Activated T-helper 2 cell treated with anti-CD3 and anti-CD28 coated beads, Interferon-gamma antibody, Interleukin-2, Interleukin-4, amounts not matched to agents 10 μg/mL and 5 μg/mL and 100 μg/mL, durations not matched to agents 14 hours and 24 hours and 36 hours (primary cell): ENCODE measurements at regions not wholly inside any gene's neighbourhood (a gene's known extent, or its start where the extent isn't known, plus 50 kb on each side); places are given as distances from the start of the nearest gene placed in this dataset.

Experiments
- DNase-seq: peaks from one replicate; pipeline ENCODE4 v3.0.0; 2021; ENCODE audit warnings: low spot score
- H3K27ac Mint-ChIP-seq: one replicate; pipeline ENCODE4 v1.8.0; 2021; ENCODE audit warnings: mixed read lengths
- H3K27me3 Mint-ChIP-seq: one replicate; pipeline ENCODE4 v1.8.0; 2021; ENCODE audit warnings: low read depth, mixed read lengths
- H3K36me3 Mint-ChIP-seq: one replicate; pipeline ENCODE4 v1.8.0; 2021; ENCODE audit warnings: low read depth, mixed read lengths
- H3K4me1 Mint-ChIP-seq: one replicate; pipeline ENCODE4 v1.8.0; 2021; ENCODE audit warnings: low read depth, mixed read lengths
- H3K4me3 Mint-ChIP-seq: one replicate; pipeline ENCODE4 v1.8.0; 2021; ENCODE audit warnings: low read depth, mild to moderate bottlenecking, moderate library complexity, mixed read lengths
- H3K9me3 Mint-ChIP-seq: one replicate; pipeline ENCODE4 v1.8.0; 2021; ENCODE audit warnings: mixed read lengths
- intact Hi-C: fragments of 100-400 bp; cut with micrococcal nuclease; formaldehyde crosslinking; loops from one replicate; pipeline ENCODE4 v1.15.1; 2023

- intact Hi-C loops = no loop called here
- H3K4me1 Mint-ChIP-seq = no peaks in the 10 kb centered on the region
- no peaks in the 10 kb centered on the region for H3K36me3 Mint-ChIP-seq
- DNase-seq = no peak
- H3K27me3 Mint-ChIP-seq = no peaks in the 10 kb centered on the region
- H3K4me3 Mint-ChIP-seq = no peak overlapping the region
- no peak overlapping the region for H3K27ac Mint-ChIP-seq
- peaks cover 5% of the 10 kb centered on the region for H3K9me3 Mint-ChIP-seq
These were observed 517.1 kb downstream of the ZNF608 start for GRCh38 chr5:124229352-124229751.

GRCh38 chr5:124227914-124228313, 518.5 kb downstream of the ZNF608 start:
- Mint-ChIP-seq H3K4me1 (no peaks in the 10 kb centered on the region), H3K27me3 (no peaks in the 10 kb centered on the region), H3K27ac (no peak overlapping the region), H3K4me3 (no peak overlapping the region), H3K36me3 (no peaks in the 10 kb centered on the region), H3K9me3 (peaks cover 5% of the 10 kb centered on the region)
- DNase-seq = no peak
- intact Hi-C loops = no loop called here

- no peak overlapping the region for H3K4me3 Mint-ChIP-seq
- no peaks in the 10 kb centered on the region for H3K4me1 Mint-ChIP-seq
- no peaks in the 10 kb centered on the region for H3K27me3 Mint-ChIP-seq
- no peak overlapping the region for H3K27ac Mint-ChIP-seq
- intact Hi-C loops = no loop called here
- H3K9me3 Mint-ChIP-seq = peaks cover 18% of the 10 kb centered on the region
- no peaks in the 10 kb centered on the region for H3K36me3 Mint-ChIP-seq
- DNase-seq = no peak
These were observed 526.0 kb downstream of the ZNF608 start for GRCh38 chr5:124220418-124220817.

GRCh38 chr5:124212934-124213333, 533.5 kb downstream of the ZNF608 start:
- Mint-ChIP-seq H3K4me1 (no peaks in the 10 kb centered on the region), H3K27ac (no peak overlapping the region), H3K36me3 (no peaks in the 10 kb centered on the region), H3K9me3 (peaks cover 33% of the 10 kb centered on the region), H3K27me3 (no peaks in the 10 kb centered on the region), H3K4me3 (no peak overlapping the region)
- no peak for DNase-seq
- intact Hi-C loops = no loop called here

- H3K4me1 Mint-ChIP-seq = no peaks in the 10 kb centered on the region
- no peak overlapping the region for H3K27ac Mint-ChIP-seq
- DNase-seq = no peak
- intact Hi-C loops = no loop called here
- H3K9me3 Mint-ChIP-seq = peaks cover 33% of the 10 kb centered on the region
- no peak overlapping the region for H3K4me3 Mint-ChIP-seq
- no peaks in the 10 kb centered on the region for H3K27me3 Mint-ChIP-seq
- H3K36me3 Mint-ChIP-seq = no peaks in the 10 kb centered on the region
These were observed 536.1 kb downstream of the ZNF608 start for GRCh38 chr5:124210111-124210910.

GRCh38 chr5:124207118-124207517, 539.3 kb downstream of the ZNF608 start:
- no peak for DNase-seq
- intact Hi-C loops = no loop called here

GRCh38 chr5:124206540-124206939, 539.9 kb downstream of the ZNF608 start:
- DNase-seq = no peak
- no peak overlapping the region for H3K27ac Mint-ChIP-seq
- no peaks in the 10 kb centered on the region for H3K36me3 Mint-ChIP-seq
- no peak overlapping the region for H3K4me3 Mint-ChIP-seq
- intact Hi-C loops = no loop called here
- peaks cover 22% of the 10 kb centered on the region for H3K9me3 Mint-ChIP-seq
- H3K4me1 Mint-ChIP-seq = no peaks in the 10 kb centered on the region
- H3K27me3 Mint-ChIP-seq = no peaks in the 10 kb centered on the region

More at GRCh38 chr5:124207118-124207517, 539.3 kb downstream of the ZNF608 start:
- Mint-ChIP-seq H3K4me1 (no peaks in the 10 kb centered on the region), H3K4me3 (no peak overlapping the region), H3K27me3 (no peaks in the 10 kb centered on the region), H3K9me3 (peaks cover 25% of the 10 kb centered on the region), H3K36me3 (no peaks in the 10 kb centered on the region), H3K27ac (no peak overlapping the region)

GRCh38 chr5:124203303-124203702, 543.1 kb downstream of the ZNF608 start:
- no peak for DNase-seq
- Mint-ChIP-seq H3K36me3 (no peaks in the 10 kb centered on the region), H3K4me3 (no peak overlapping the region), H3K27ac (no peak overlapping the region), H3K4me1 (no peaks in the 10 kb centered on the region), H3K27me3 (no peaks in the 10 kb centered on the region), H3K9me3 (peaks cover 17% of the 10 kb centered on the region)
- intact Hi-C loops = no loop called here

- H3K9me3 Mint-ChIP-seq = peaks cover 10% of the 10 kb centered on the region
- no peak overlapping the region for H3K27ac Mint-ChIP-seq
- no peaks in the 10 kb centered on the region for H3K36me3 Mint-ChIP-seq
- no peak for DNase-seq
- no peak overlapping the region for H3K4me3 Mint-ChIP-seq
- H3K4me1 Mint-ChIP-seq = no peaks in the 10 kb centered on the region
- intact Hi-C loops = no loop called here
- H3K27me3 Mint-ChIP-seq = no peaks in the 10 kb centered on the region
These were observed 546.1 kb downstream of the ZNF608 start for GRCh38 chr5:124200381-124200780.

- no peak for DNase-seq
- no peaks in the 10 kb centered on the region for H3K36me3 Mint-ChIP-seq
- H3K4me3 Mint-ChIP-seq = no peak overlapping the region
- no peaks in the 10 kb centered on the region for H3K27me3 Mint-ChIP-seq
- intact Hi-C loops = no loop called here
- peaks cover 10% of the 10 kb centered on the region for H3K9me3 Mint-ChIP-seq
- H3K27ac Mint-ChIP-seq = no peak overlapping the region
- H3K4me1 Mint-ChIP-seq = no peaks in the 10 kb centered on the region
These were observed 546.5 kb downstream of the ZNF608 start for GRCh38 chr5:124199893-124200292.

- no peaks in the 10 kb centered on the region for H3K4me1 Mint-ChIP-seq
- DNase-seq = no peak
- intact Hi-C loops = no loop called here
- H3K4me3 Mint-ChIP-seq = no peak overlapping the region
- H3K27ac Mint-ChIP-seq = no peak overlapping the region
- H3K27me3 Mint-ChIP-seq = no peaks in the 10 kb centered on the region
- H3K36me3 Mint-ChIP-seq = no peaks in the 10 kb centered on the region
- no peaks in the 10 kb centered on the region for H3K9me3 Mint-ChIP-seq
These were observed 551.0 kb downstream of the ZNF608 start for GRCh38 chr5:124195411-124195810.

- Mint-ChIP-seq H3K27me3 (no peaks in the 10 kb centered on the region), H3K36me3 (no peaks in the 10 kb centered on the region), H3K27ac (no peak overlapping the region), H3K4me3 (no peak overlapping the region), H3K9me3 (peaks cover 2% of the 10 kb centered on the region), H3K4me1 (no peaks in the 10 kb centered on the region)
- no peak for DNase-seq
- intact Hi-C loops = no loop called here
These were observed 552.2 kb downstream of the ZNF608 start for GRCh38 chr5:124194282-124194681.

GRCh38 chr5:124193371-124193789, 553.1 kb downstream of the ZNF608 start:
- DNase-seq = no peak
- no peaks in the 10 kb centered on the region for H3K27me3 Mint-ChIP-seq
- no peaks in the 10 kb centered on the region for H3K4me1 Mint-ChIP-seq
- intact Hi-C loops = no loop called here
- no peak overlapping the region for H3K27ac Mint-ChIP-seq
- no peaks in the 10 kb centered on the region for H3K36me3 Mint-ChIP-seq
- H3K4me3 Mint-ChIP-seq = no peak overlapping the region
- H3K9me3 Mint-ChIP-seq = peaks cover 5% of the 10 kb centered on the region
